Hepatocyte (in vitro differentiated cells): ENCODE measurements at regions not wholly inside any gene's neighbourhood (a gene's known extent, or its start where the extent isn't known, plus 50 kb on each side); places are given as distances from the start of the nearest gene placed in this dataset.

Experiments used
- DNase-seq: peaks from one replicate; pipeline ENCODE4 v3.0.0-alpha.2; 2016; ENCODE audit warnings: low spot score
- H2AFZ ChIP-seq: fragments of 200-600 bp; sonication (generic); 2 replicates; pipeline ENCODE4 v1.6.0; 2016; ENCODE audit warnings: antibody characterized with exemption, mild to moderate bottlenecking
- H3K27ac ChIP-seq: fragments of 200-600 bp; sonication (generic); 2 replicates; pipeline ENCODE4 v1.5.1; 2016; ENCODE audit warnings: mild to moderate bottlenecking
- H3K27me3 ChIP-seq: fragments of 200-600 bp; sonication (generic); 2 replicates; pipeline ENCODE4 v1.6.1; 2016
- H3K36me3 ChIP-seq: fragments of 200-600 bp; sonication (generic); replicated peaks from 2 replicates; pipeline ENCODE4 v1.5.1; 2016; ENCODE audit warnings: low read depth; ENCODE audit not compliant: insufficient read depth
- H3K4me1 ChIP-seq: fragments of 200-600 bp; sonication (generic); 2 replicates; pipeline ENCODE4 v1.5.1; 2016; ENCODE audit warnings: mild to moderate bottlenecking, moderate library complexity; ENCODE audit not compliant: insufficient read depth
- H3K4me2 ChIP-seq: fragments of 200-600 bp; sonication (generic); 2 replicates; pipeline ENCODE4 v1.6.0; 2016
- H3K4me3 ChIP-seq: fragments of 200-600 bp; sonication (generic); 2 replicates; pipeline ENCODE4 v1.5.1; 2016; ENCODE audit warnings: mild to moderate bottlenecking
- H3K79me2 ChIP-seq: fragments of 200-600 bp; sonication (generic); 2 replicates; pipeline ENCODE4 v1.6.0; 2017; ENCODE audit warnings: mild to moderate bottlenecking
- H3K9me2 ChIP-seq: fragments of 200-600 bp; sonication (generic); replicated peaks from 2 replicates; pipeline ENCODE4 v1.6.0; 2017; ENCODE audit warnings: mild to moderate bottlenecking; ENCODE audit not compliant: insufficient read depth
- H3K9me3 ChIP-seq: fragments of 200-600 bp; sonication (generic); 2 replicates; pipeline ENCODE4 v1.5.1; 2016; ENCODE audit warnings: low read depth, mild to moderate bottlenecking
- H4K20me1 ChIP-seq: fragments of 200-600 bp; sonication (generic); 2 replicates; pipeline ENCODE4 v1.6.0; 2016; ENCODE audit warnings: mild to moderate bottlenecking; ENCODE audit not compliant: insufficient read depth, poor library complexity, severe bottlenecking
- CTCF ChIP-seq: fragments of 200-600 bp; sonication (generic); IDR thresholded peaks from 2 replicates; pipeline ENCODE4 v1.5.1; 2016; ENCODE audit warnings: antibody characterized with exemption, mild to moderate bottlenecking; ENCODE audit not compliant: poor library complexity
- EZH2 ChIP-seq: fragments of 200-600 bp; sonication (generic); IDR thresholded peaks from 2 replicates; pipeline ENCODE4 v1.6.1; 2016; ENCODE audit warnings: antibody characterized with exemption, mild to moderate bottlenecking, borderline replicate concordance
- EZH2phosphoT487 ChIP-seq: fragments of 200-600 bp; sonication (generic); IDR thresholded peaks from one replicate; pipeline ENCODE4 v1.6.1; 2018; ENCODE audit warnings: antibody characterized with exemption, mild to moderate bottlenecking, low read depth, moderate library complexity; ENCODE audit not compliant: unreplicated experiment, severe bottlenecking
- WGBS: methylation state at CpG from one replicate; pipeline ENCODE4 v1.1.6; 2016; ENCODE audit warnings: low lambda C conversion rate; ENCODE audit errors: missing lambda C conversion rate; 5-methylcytosine and 5-hydroxymethylcytosine counted together

DNA sequence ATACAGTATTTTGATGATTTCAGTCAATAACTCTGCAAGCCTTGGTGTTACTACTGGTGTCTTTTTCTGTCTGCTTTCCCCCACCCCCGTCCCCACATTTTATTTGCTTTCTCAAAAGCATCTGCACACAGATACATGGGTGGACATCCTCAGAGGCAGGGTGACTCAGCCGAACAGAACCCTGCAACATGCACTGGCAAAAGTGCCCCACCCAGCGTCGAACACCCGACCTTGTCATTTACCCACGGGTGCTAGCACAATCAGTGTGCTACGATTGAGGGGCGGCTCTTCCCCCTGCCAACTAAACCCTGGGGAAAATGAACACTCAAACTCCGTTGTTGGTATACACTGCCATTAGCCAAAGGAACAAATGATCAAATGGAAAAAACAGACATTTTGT, 115.9 kb upstream of the NAA20 start:
- Histone ChIP-seq H3K4me3 (no peak overlapping the region), H3K27ac (no peak overlapping the region), H3K27me3 (no peaks in the 10 kb centered on the region), H3K9me3 (no peaks in the 10 kb centered on the region), H3K4me1 (peaks cover 7% of the 10 kb centered on the region), H3K4me2 (no peak overlapping the region), H3K9me2 (no peaks in the 10 kb centered on the region), H2AFZ (no peak overlapping the region), H4K20me1 (no peaks in the 10 kb centered on the region), H3K36me3 (no peaks in the 10 kb centered on the region), H3K79me2 (peaks cover 5% of the 10 kb centered on the region)
- 85% methylated on average over 9 of the region's 9 CpGs for WGBS
- TF ChIP-seq CTCF (no peak), EZH2 (no peak), EZH2phosphoT487 (no peak)
- DNase-seq: no peak

GRCh38 chr20:19903168-19903811, 113.9 kb upstream of the NAA20 start:
- no peak overlapping the region for H3K4me3 ChIP-seq
- H2AFZ ChIP-seq: no peak overlapping the region
- H3K4me2 ChIP-seq: peak overlapping the region; percentile 37
- H3K36me3 ChIP-seq: no peaks in the 10 kb centered on the region
- DNase-seq: peak; percentile 49
- 49% methylated on average over 10 of the region's 10 CpGs for WGBS
- no peaks in the 10 kb centered on the region for H3K4me1 ChIP-seq
- no peaks in the 10 kb centered on the region for H3K9me2 ChIP-seq
- TF ChIP-seq EZH2phosphoT487 (no peak), CTCF (peak; percentile 52)
- H3K27ac ChIP-seq: no peak overlapping the region
- no peaks in the 10 kb centered on the region for H3K27me3 ChIP-seq
- peaks cover 5% of the 10 kb centered on the region for H3K79me2 ChIP-seq
- no peaks in the 10 kb centered on the region for H4K20me1 ChIP-seq
- H3K9me3 ChIP-seq: no peaks in the 10 kb centered on the region

DNA sequence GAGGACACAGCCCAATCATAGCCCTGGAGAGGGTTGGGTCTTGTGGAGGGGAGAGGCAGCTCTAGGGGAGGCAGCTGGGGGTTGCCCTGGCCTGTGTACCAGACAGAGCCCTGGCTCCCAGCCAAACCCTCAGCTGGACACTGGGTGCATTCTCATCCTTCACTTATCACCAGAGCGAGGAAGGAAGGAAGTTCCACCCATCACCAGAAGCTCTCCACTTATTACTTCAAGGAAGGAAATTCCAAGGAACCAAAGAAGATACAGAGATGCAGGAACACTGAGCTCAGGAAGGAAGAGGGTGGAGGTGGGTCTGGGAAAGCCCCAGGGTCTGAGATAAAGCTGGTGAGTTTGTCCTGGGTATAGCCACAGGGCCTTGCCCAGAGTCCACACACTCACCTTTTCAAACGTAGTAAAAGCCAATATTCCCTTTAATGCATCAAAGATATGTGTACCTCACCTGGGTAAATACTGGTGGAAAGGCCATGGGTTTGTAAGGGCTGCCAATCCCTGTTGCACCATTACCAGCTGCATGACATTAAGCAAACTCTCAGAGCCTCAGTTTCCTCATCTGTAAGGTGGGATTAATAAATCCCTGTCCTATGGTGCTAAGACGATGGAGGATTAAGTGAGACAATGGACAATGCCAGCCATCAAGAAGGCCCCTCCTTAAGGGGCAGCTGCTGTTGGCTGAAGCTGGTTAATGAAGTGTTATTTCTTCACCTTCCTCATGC, 109.7 kb upstream of the NAA20 start:
- Histone ChIP-seq H3K4me3 (no peak overlapping the region), H3K4me1 (no peaks in the 10 kb centered on the region), H4K20me1 (no peaks in the 10 kb centered on the region), H3K27me3 (no peaks in the 10 kb centered on the region), H3K79me2 (peaks cover 3% of the 10 kb centered on the region), H3K9me2 (no peaks in the 10 kb centered on the region), H3K4me2 (no peak overlapping the region), H3K27ac (no peak overlapping the region), H3K36me3 (no peaks in the 10 kb centered on the region), H2AFZ (no peak overlapping the region), H3K9me3 (no peaks in the 10 kb centered on the region)
- WGBS: 77% methylated on average over 3 of the region's 3 CpGs
- TF ChIP-seq EZH2: no peak
- no peak for TF ChIP-seq EZH2phosphoT487
- TF ChIP-seq CTCF: no peak
- no peak for DNase-seq
